HG03196 (cell line): ENCODE measurements at regions not wholly inside any gene's neighbourhood (a gene's known extent, or its start where the extent isn't known, plus 50 kb on each side); places are given as distances from the start of the nearest gene placed in this dataset.

Source experiments
- ATAC-seq: cut with Tn5 transposase; IDR thresholded peaks from one replicate; pipeline ENCODE4 v1.9.1; 2021; ENCODE audit not compliant: unreplicated experiment

- no peak for ATAC-seq
These were observed 88.8 kb upstream of the SNTG2 start for GRCh38 chr2:861655-862354.

GRCh38 chr2:860259-860855 lies 90.3 kb upstream of the SNTG2 start:
- ATAC-seq = no peak

- ATAC-seq = no peak
These were observed 92.0 kb upstream of the SNTG2 start for GRCh38 chr2:858646-859045.

- ATAC-seq = no peak
These were observed 92.7 kb upstream of the SNTG2 start for GRCh38 chr2:857937-858336.

GRCh38 chr2:857081-857480 lies 93.6 kb upstream of the SNTG2 start:
- ATAC-seq = no peak

- no peak for ATAC-seq
These were observed 94.2 kb upstream of the SNTG2 start for GRCh38 chr2:856456-856855.

GRCh38 chr2:856041-856440 lies 94.6 kb upstream of the SNTG2 start:
- no peak for ATAC-seq

- ATAC-seq = no peak
These were observed 95.5 kb upstream of the SNTG2 start for GRCh38 chr2:855177-855576.

- ATAC-seq = no peak
These were observed 96.2 kb upstream of the SNTG2 start for GRCh38 chr2:854460-854859.

GRCh38 chr2:853203-853870 lies 97.3 kb upstream of the SNTG2 start:
- ATAC-seq = no peak

- no peak for ATAC-seq
These were observed 98.5 kb upstream of the SNTG2 start for GRCh38 chr2:852168-852567.

GRCh38 chr2:851680-852079 lies 99.0 kb upstream of the SNTG2 start:
- ATAC-seq = no peak

GRCh38 chr2:851078-851477 lies 99.6 kb upstream of the SNTG2 start:
- ATAC-seq = no peak

GRCh38 chr2:850429-850828 lies 100.2 kb upstream of the SNTG2 start:
- no peak for ATAC-seq

- ATAC-seq = no peak
These were observed 102.5 kb upstream of the SNTG2 start for GRCh38 chr2:848099-848498.

GRCh38 chr2:847669-848068 lies 103.0 kb upstream of the SNTG2 start:
- no peak for ATAC-seq

- no peak for ATAC-seq
These were observed 105.9 kb upstream of the SNTG2 start for GRCh38 chr2:844715-845114.

- ATAC-seq = no peak
These were observed 108.4 kb upstream of the SNTG2 start for GRCh38 chr2:842151-842803.

- ATAC-seq = no peak
These were observed 109.6 kb upstream of the SNTG2 start for GRCh38 chr2:841036-841435.

- no peak for ATAC-seq
These were observed 116.4 kb upstream of the SNTG2 start for GRCh38 chr2:834233-834632.

GRCh38 chr2:833180-833579 lies 117.5 kb upstream of the SNTG2 start:
- ATAC-seq = no peak

- ATAC-seq = no peak
These were observed 118.0 kb upstream of the SNTG2 start for GRCh38 chr2:832635-833034.
